WERI-Rb-1 (cell line): ENCODE measurements at regions not wholly inside any gene's neighbourhood (a gene's known extent, or its start where the extent isn't known, plus 50 kb on each side); places are given as distances from the start of the nearest gene placed in this dataset.

Experiments
- DNase-seq: peaks from one replicate; pipeline ENCODE4 v3.0.0-alpha.2; 2020
- H3K27ac ChIP-seq: fragments of 250-450 bp; sonication (Bioruptor Pico); 2 replicates; pipeline ENCODE4 v1.5.1; 2020; ENCODE audit warnings: mild to moderate bottlenecking, moderate library complexity
- H3K27me3 ChIP-seq: fragments of 250-450 bp; sonication (Bioruptor Pico); 2 replicates; pipeline ENCODE4 v1.5.1; 2021; ENCODE audit warnings: mild to moderate bottlenecking, low read depth, moderate library complexity; ENCODE audit not compliant: insufficient read depth, severe bottlenecking
- H3K36me3 ChIP-seq: fragments of 250-450 bp; sonication (Bioruptor Pico); 2 replicates; pipeline ENCODE4 v1.5.1; 2020; ENCODE audit warnings: mild to moderate bottlenecking, moderate library complexity
- H3K4me3 ChIP-seq: 2 replicates; pipeline ENCODE4 v1.5.1; 2011; ENCODE audit warnings: low read depth, mild to moderate bottlenecking, control low read depth, low read length
- H3K9me3 ChIP-seq: fragments of 250-450 bp; sonication (Bioruptor Pico); 2 replicates; pipeline ENCODE4 v1.5.1; 2021; ENCODE audit warnings: mild to moderate bottlenecking, moderate library complexity; ENCODE audit not compliant: severe bottlenecking
- CTCF ChIP-seq: IDR thresholded peaks from 2 replicates; pipeline ENCODE4 v1.5.1; 2011; ENCODE audit warnings: low read depth, mild to moderate bottlenecking, control low read depth, inconsistent platforms, low read length

DNA sequence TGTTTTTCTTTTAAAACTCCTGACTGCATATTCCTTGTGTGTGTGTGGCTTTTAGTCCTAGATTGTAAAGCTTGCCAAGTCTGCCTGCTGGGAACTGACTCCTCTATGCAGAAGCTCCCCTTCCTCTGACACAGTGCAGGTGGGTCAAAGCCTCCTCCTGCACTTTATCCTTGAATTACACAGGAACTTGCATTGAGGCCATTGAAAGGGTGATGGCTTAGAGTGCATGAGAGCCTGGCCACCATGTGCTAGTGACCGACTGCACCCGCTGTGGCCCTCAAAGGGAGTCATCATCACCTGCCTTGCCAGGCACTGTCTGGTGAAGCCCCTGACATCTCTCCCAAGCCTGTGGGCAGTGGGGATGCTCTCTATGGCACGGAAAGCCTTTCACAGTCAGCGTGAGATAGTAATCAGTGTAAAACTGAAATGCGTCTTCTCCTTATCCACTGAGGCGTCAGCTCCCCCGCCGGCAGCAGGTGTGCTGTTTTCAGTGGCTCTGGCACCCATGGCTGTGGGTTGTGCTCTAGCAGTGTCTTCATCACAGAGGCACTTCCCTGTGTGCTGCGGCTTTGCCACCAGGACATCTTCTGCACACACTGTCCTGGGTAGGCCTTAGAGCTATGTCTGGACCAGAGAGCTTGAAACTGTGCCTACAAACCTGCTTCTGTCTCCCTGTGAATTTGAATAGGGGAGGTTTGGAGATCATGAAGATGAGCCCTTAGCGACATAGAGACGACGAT is 87.9 kb downstream of the THBS2 start:
- Histone ChIP-seq H3K9me3 (no peaks in the 10 kb centered on the region), H3K27me3 (no peaks in the 10 kb centered on the region), H3K4me3 (no peak overlapping the region), H3K27ac (no peak overlapping the region), H3K36me3 (no peaks in the 10 kb centered on the region)
- TF ChIP-seq CTCF = no peak
- DNase-seq = no peak

DNA sequence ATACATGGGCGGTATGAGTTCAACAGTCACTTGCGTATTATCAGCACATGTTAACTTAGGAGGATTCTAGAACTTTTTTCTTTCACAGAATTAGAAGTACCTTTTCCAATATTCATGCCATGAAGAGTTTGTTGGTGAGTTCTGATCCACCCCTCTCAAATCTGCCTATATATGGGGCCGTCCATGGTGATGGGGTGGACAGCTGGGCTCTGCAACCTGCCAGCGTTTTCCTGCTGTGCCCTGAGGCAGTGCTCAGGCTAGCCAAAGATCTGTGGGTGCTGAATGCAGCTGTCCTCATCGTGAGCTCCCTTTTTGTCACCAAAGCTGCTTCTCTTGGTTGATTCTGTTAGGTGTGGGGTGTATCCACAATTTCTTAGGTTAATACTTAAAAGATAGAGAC is 88.7 kb downstream of the THBS2 start:
- no peaks in the 10 kb centered on the region for H3K27me3 ChIP-seq
- no peak overlapping the region for H3K4me3 ChIP-seq
- H3K36me3 ChIP-seq = no peaks in the 10 kb centered on the region
- TF ChIP-seq CTCF = no peak
- H3K9me3 ChIP-seq = no peaks in the 10 kb centered on the region
- H3K27ac ChIP-seq = no peak overlapping the region
- no peak for DNase-seq

DNA sequence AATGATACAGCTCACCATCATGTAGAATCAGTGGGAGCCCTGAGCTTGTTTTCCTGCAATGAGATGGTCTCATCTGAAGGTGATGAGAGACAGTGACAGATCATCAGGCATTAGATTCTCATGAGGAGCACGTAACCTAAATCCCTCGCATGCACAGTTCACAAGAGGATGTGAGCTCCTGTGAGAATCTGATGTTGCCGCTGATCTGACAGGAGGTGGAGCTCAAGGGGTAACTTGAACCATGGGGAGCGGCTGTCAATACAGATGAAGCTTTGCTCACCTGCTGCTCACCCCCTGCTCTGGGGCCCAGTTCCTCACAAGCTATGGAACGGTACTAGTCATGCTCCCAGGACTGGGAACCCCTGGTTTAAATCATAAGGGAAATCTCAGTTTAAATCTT is 89.2 kb downstream of the THBS2 start:
- no peak for DNase-seq
- Histone ChIP-seq H3K27ac (no peak overlapping the region), H3K4me3 (no peak overlapping the region), H3K9me3 (no peaks in the 10 kb centered on the region), H3K27me3 (no peaks in the 10 kb centered on the region), H3K36me3 (no peaks in the 10 kb centered on the region)
- no peak for TF ChIP-seq CTCF

DNA sequence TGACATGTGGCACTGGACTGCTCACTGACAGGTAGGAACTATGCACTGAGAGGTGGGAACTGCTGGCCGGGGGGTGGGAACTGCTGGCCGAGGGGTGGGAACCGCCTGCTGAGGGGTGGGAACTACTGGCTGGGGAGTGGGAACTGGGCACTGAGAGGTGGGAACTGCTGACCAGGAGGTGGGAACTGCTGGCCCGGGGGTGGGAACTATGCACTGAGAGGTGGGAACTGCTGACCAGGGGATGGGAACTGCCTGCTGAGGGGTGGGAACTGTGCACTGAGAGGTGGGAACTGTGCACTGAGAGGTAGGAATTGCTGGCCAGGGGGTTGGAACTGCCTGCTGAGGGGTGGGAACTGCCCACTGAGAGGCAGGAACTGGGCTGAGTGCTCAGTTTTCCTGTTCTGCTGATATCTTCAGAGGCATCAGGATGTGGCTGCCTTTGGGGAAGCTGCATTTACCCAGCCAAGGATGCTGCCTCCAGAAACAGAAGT is 90.2 kb downstream of the THBS2 start:
- TF ChIP-seq CTCF = no peak
- no peaks in the 10 kb centered on the region for H3K27me3 ChIP-seq
- H3K4me3 ChIP-seq = no peak overlapping the region
- no peak for DNase-seq
- no peak overlapping the region for H3K27ac ChIP-seq
- H3K9me3 ChIP-seq = no peaks in the 10 kb centered on the region
- H3K36me3 ChIP-seq = no peaks in the 10 kb centered on the region

DNA sequence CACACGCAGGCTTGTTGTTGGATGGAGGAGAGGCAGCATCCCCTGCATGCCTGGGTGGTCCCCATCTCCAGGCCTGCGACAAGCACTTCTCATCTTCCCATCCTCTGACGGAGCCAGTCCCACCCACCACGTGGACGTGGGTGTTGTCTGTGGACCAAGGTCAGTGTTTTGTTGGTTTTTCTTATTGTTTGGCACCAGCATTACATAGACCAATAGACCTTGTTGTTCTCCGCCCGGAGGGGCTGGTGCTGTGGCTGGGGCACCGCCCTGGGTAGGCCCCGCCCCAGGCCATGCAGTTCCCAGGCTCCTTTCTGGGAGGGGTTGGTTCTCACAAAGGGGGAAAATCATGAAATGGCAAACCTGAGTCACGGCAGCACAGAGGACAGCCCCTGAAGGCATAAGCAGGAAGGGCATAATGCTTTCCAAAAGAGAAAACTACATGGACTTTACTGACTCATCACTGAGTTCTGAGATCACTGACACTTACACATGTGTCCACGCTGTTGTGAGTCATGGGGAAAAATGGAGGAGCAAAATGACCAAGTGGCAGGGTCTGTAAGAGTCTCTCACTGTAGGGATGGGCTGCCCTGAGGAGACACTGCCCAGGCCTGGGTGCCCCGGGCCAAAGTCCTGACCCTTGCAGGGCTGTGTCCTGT is 90.8 kb downstream of the THBS2 start:
- no peak for DNase-seq
- H3K27me3 ChIP-seq = no peaks in the 10 kb centered on the region
- H3K27ac ChIP-seq = no peak overlapping the region
- TF ChIP-seq CTCF = no peak
- no peaks in the 10 kb centered on the region for H3K36me3 ChIP-seq
- no peaks in the 10 kb centered on the region for H3K9me3 ChIP-seq
- no peak overlapping the region for H3K4me3 ChIP-seq
